Stomach (tissue), 8 donors: ENCODE measurements at regions not wholly inside any gene's neighbourhood (a gene's known extent, or its start where the extent isn't known, plus 50 kb on each side); places are given as distances from the start of the nearest gene placed in this dataset.

Experiments used
- DNase-seq, 2 donors: peaks; one replicate each; pipeline versions ENCODE4 v3.0.0 to v3.0.0-alpha.2; 2013 to 2019
- H3K27ac ChIP-seq, 5 donors: fragments of 200-600 bp in 4 of 5; sonication (generic) in 4 of 5; one replicate each; pipeline ENCODE4 v1.5.1; 2013 to 2019; ENCODE audit warnings: mild to moderate bottlenecking in 1 of 5, moderate library complexity in 1 of 5
- H3K27me3 ChIP-seq, 3 donors: fragments of 200-600 bp; sonication (generic); one replicate each; pipeline ENCODE4 v1.5.1; 2017 to 2019; ENCODE audit warnings: mixed run types in 1 of 3
- H3K36me3 ChIP-seq, 4 donors: fragments of 200-600 bp; sonication (generic); 1 replicate in 3 of 4; 2 replicates in 1 of 4; pipeline ENCODE4 v1.5.1; 2016 to 2019
- H3K4me1 ChIP-seq, 4 donors: fragments of 200-600 bp; sonication (generic); one replicate each; pipeline ENCODE4 v1.5.1; 2016 to 2019
- H3K4me3 ChIP-seq, 4 donors: fragments of 200-600 bp; sonication (generic) in 3 of 4; one replicate each; pipeline ENCODE4 v1.5.1; 2016 to 2019; ENCODE audit warnings: mild to moderate bottlenecking in 1 of 4
- H3K9me3 ChIP-seq, 4 donors: fragments of 200-600 bp; sonication (generic); one replicate each; pipeline ENCODE4 v1.5.1; 2016 to 2019
- EP300 ChIP-seq: sonication (generic); formaldehyde crosslinking; IDR thresholded peaks from one replicate; pipeline ENCODE4 v1.6.1; 2017; ENCODE audit warnings: antibody characterized with exemption
- POLR2A ChIP-seq, 4 donors: fragments of 450-650 bp; IDR thresholded peaks; one replicate each; pipeline ENCODE4 v1.6.1; 2016; ENCODE audit warnings: antibody characterized with exemption in 4 of 4, control low read depth in 2 of 4, mild to moderate bottlenecking in 1 of 4, moderate library complexity in 1 of 4
- POLR2AphosphoS5 ChIP-seq, 3 donors: sonication (generic); formaldehyde crosslinking; IDR thresholded peaks; one replicate each; pipeline ENCODE4 v1.6.1; 2016; ENCODE audit warnings: antibody characterized with exemption in 3 of 3
- WGBS, 5 donors: extraction: QIAGEN DNeasy Blood & Tissue Kit in 3 of 5; methylation state at CpG; one replicate each; pipeline versions ENCODE4 v1.1.5 to v1.1.7; 2013 to 2018; 5-methylcytosine and 5-hydroxymethylcytosine counted together
- intact Hi-C: fragments of 100-400 bp; cut with DNase I; formaldehyde crosslinking; loops from one replicate; pipeline ENCODE4 v1.15.1; 2023; ENCODE audit warnings: low total_unique reads
- TF ChIP-seq, protein P1 (sequence below), 7 experiments: fragments of 450-650 bp in 4 of 7; fragments of 200-600 bp in 3 of 7; sonication (generic) in 3 of 7; IDR thresholded peaks; one replicate each; pipeline ENCODE4 v1.5.1; 2016 to 2019; ENCODE audit warnings: antibody characterized with exemption in 7 of 7, control low read depth in 2 of 7, mild to moderate bottlenecking in 1 of 7
- donor health status: healthy with polysubstance abuse.
- donor health status: Bipolar disorder and iron deficiency.
- donor health status: healthy.

- no peak for TF ChIP-seq POLR2AphosphoS5 (IDR thresholded peaks at IDR 0.05)
- TF ChIP-seq, protein P1, sequence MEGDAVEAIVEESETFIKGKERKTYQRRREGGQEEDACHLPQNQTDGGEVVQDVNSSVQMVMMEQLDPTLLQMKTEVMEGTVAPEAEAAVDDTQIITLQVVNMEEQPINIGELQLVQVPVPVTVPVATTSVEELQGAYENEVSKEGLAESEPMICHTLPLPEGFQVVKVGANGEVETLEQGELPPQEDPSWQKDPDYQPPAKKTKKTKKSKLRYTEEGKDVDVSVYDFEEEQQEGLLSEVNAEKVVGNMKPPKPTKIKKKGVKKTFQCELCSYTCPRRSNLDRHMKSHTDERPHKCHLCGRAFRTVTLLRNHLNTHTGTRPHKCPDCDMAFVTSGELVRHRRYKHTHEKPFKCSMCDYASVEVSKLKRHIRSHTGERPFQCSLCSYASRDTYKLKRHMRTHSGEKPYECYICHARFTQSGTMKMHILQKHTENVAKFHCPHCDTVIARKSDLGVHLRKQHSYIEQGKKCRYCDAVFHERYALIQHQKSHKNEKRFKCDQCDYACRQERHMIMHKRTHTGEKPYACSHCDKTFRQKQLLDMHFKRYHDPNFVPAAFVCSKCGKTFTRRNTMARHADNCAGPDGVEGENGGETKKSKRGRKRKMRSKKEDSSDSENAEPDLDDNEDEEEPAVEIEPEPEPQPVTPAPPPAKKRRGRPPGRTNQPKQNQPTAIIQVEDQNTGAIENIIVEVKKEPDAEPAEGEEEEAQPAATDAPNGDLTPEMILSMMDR (IDR thresholded peaks at IDR 0.05): no peak
- no peak for TF ChIP-seq EP300
- no peak for TF ChIP-seq POLR2A (IDR thresholded peaks at IDR 0.05)
These were observed 192.6 kb upstream of the VGLL2 start for GRCh38 chr6:117072781-117073180.

DNA sequence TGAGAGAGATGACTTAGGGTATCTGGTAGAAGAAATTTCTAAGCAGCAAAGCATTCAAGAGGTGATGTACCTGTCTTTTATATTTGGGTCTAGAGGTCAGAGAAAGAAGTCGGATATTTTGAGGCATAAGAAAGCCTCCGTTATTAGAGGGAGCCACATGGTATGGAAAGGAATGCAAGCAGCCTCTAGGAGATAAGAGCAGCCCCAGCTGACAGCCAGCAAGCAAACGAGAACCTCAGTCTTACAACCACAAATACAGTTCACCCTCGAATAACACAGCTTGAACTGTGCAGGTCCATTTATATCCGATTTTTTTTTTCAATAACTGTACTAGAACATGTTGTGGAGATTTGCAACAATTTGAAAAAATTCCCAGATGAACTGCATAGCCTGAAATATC, 190.7 kb upstream of the VGLL2 start:
- Histone ChIP-seq H3K36me3 (no peaks in the 10 kb centered on the region), H3K27ac (no peak overlapping the region), H3K27me3 (no peaks in the 10 kb centered on the region), H3K4me1 (peaks cover 0 to 7% (median 2%) of the 10 kb centered on the region in 4 donors), H3K9me3 (peaks cover 0 to 4% (median 0%) of the 10 kb centered on the region in 4 donors), H3K4me3 (no peak overlapping the region)
- WGBS, 5 donors: 16 to 20% (median 17%) methylated on average over 5 of the region's 5 CpGs
- intact Hi-C loops: no loop called here
- no peak for DNase-seq
- TF ChIP-seq POLR2AphosphoS5 (IDR thresholded peaks at IDR 0.05): no peak
- TF ChIP-seq EP300: no peak
- no peak for TF ChIP-seq POLR2A (IDR thresholded peaks at IDR 0.05)
- TF ChIP-seq, protein P1 (IDR thresholded peaks at IDR 0.05): no peak

More at GRCh38 chr6:117072781-117073180, 192.6 kb upstream of the VGLL2 start:
- Histone ChIP-seq H3K4me3 (no peak overlapping the region), H3K36me3 (no peaks in the 10 kb centered on the region), H3K9me3 (peaks cover 0 to 4% (median 0%) of the 10 kb centered on the region in 4 donors), H3K4me1 (peaks cover 0 to 7% (median 2%) of the 10 kb centered on the region in 4 donors), H3K27me3 (no peaks in the 10 kb centered on the region), H3K27ac (no peak overlapping the region)
- DNase-seq: no peak
- intact Hi-C loops: no loop called here
- 39 to 54% (median 48%) methylated on average over 5 of the region's 5 CpGs for WGBS, 5 donors

- H3K27ac ChIP-seq: no peak overlapping the region
These were observed 190.1 kb upstream of the VGLL2 start for GRCh38 chr6:117075218-117075617.

GRCh38 chr6:117076076-117076475, 189.3 kb upstream of the VGLL2 start:
- Histone ChIP-seq H3K36me3 (no peaks in the 10 kb centered on the region), H3K9me3 (peaks cover 0 to 4% (median 0%) of the 10 kb centered on the region in 4 donors), H3K4me3 (no peak overlapping the region), H3K27me3 (no peaks in the 10 kb centered on the region), H3K4me1 (peaks cover 0 to 7% (median 2%) of the 10 kb centered on the region in 4 donors), H3K27ac (no peak overlapping the region)
- intact Hi-C loops: no loop called here
- 6 to 16% (median 10%) methylated on average over 3 of the region's 3 CpGs for WGBS, 5 donors
- TF ChIP-seq, protein P1 (IDR thresholded peaks at IDR 0.05): no peak
- TF ChIP-seq POLR2AphosphoS5 (IDR thresholded peaks at IDR 0.05) (no peak), EP300 (no peak), POLR2A (IDR thresholded peaks at IDR 0.05) (no peak)
- DNase-seq: no peak

More at GRCh38 chr6:117075218-117075617, 190.1 kb upstream of the VGLL2 start:
- TF ChIP-seq POLR2AphosphoS5 (IDR thresholded peaks at IDR 0.05): no peak
- no peak for TF ChIP-seq POLR2A (IDR thresholded peaks at IDR 0.05)
- no peak for TF ChIP-seq EP300
- TF ChIP-seq, protein P1 (IDR thresholded peaks at IDR 0.05): no peak
- intact Hi-C loops: no loop called here
- Histone ChIP-seq H3K4me3 (no peak overlapping the region), H3K36me3 (no peaks in the 10 kb centered on the region), H3K27me3 (no peaks in the 10 kb centered on the region), H3K4me1 (peaks cover 0 to 7% (median 2%) of the 10 kb centered on the region in 4 donors), H3K9me3 (peaks cover 0 to 4% (median 0%) of the 10 kb centered on the region in 4 donors)
- WGBS, 5 donors: 45 to 51% (median 48%) methylated on average over 5 of the region's 5 CpGs
- no peak for DNase-seq
